ENCODE measurements at regions not wholly inside any gene's neighbourhood (a gene's known extent, or its start where the extent isn't known, plus 50 kb on each side); places are given as distances from the start of the nearest gene placed in this dataset.

GRCh38 chr9:91496351-91496750 lies 72.7 kb upstream of the NFIL3 start:
- H3K36me3 ChIP-seq = no peaks in the 10 kb centered on the region
- H3K27me3 ChIP-seq = no peaks in the 10 kb centered on the region
- no peaks in the 10 kb centered on the region for H3K4me1 ChIP-seq
- in situ Hi-C loops (cut with MboI; ENCODE audit: low sequenced_read_pairs in 4 of 4) (no loop called here), intact Hi-C loops (cut with DNase I; ENCODE audit: low total_unique reads) (no loop called here)
- H3K4me3 ChIP-seq = no peak overlapping the region
- H3K9me3 ChIP-seq = no peaks in the 10 kb centered on the region
- ATAC-seq (no peak), DNase-seq (no peak)
- no peak for TF ChIP-seq POLR2A (IDR thresholded peaks at IDR 0.05)
- TF ChIP-seq, protein P1, sequence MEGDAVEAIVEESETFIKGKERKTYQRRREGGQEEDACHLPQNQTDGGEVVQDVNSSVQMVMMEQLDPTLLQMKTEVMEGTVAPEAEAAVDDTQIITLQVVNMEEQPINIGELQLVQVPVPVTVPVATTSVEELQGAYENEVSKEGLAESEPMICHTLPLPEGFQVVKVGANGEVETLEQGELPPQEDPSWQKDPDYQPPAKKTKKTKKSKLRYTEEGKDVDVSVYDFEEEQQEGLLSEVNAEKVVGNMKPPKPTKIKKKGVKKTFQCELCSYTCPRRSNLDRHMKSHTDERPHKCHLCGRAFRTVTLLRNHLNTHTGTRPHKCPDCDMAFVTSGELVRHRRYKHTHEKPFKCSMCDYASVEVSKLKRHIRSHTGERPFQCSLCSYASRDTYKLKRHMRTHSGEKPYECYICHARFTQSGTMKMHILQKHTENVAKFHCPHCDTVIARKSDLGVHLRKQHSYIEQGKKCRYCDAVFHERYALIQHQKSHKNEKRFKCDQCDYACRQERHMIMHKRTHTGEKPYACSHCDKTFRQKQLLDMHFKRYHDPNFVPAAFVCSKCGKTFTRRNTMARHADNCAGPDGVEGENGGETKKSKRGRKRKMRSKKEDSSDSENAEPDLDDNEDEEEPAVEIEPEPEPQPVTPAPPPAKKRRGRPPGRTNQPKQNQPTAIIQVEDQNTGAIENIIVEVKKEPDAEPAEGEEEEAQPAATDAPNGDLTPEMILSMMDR (IDR thresholded peaks at IDR 0.05 in 4 of 5, conservative IDR thresholded peaks at IDR 0.05 in 1 of 5) = no peak
- no peak overlapping the region for H3K27ac ChIP-seq

- H3K27ac ChIP-seq = no peak overlapping the region
- DNase-seq (no peak), ATAC-seq (no peak)
- H3K27me3 ChIP-seq = no peaks in the 10 kb centered on the region
- intact Hi-C loops (cut with DNase I; ENCODE audit: low total_unique reads) (no loop called here), in situ Hi-C loops (cut with MboI; ENCODE audit: low sequenced_read_pairs in 4 of 4) (no loop called here)
- no peaks in the 10 kb centered on the region for H3K9me3 ChIP-seq
- no peak for TF ChIP-seq POLR2A (IDR thresholded peaks at IDR 0.05)
- TF ChIP-seq, protein P1 (IDR thresholded peaks at IDR 0.05 in 4 of 5, conservative IDR thresholded peaks at IDR 0.05 in 1 of 5) = no peak
- H3K36me3 ChIP-seq = no peaks in the 10 kb centered on the region
- no peaks in the 10 kb centered on the region for H3K4me1 ChIP-seq
- H3K4me3 ChIP-seq = no peak overlapping the region
Measured at GRCh38 chr9:91495450-91495849, 71.8 kb upstream of the NFIL3 start.

DNA sequence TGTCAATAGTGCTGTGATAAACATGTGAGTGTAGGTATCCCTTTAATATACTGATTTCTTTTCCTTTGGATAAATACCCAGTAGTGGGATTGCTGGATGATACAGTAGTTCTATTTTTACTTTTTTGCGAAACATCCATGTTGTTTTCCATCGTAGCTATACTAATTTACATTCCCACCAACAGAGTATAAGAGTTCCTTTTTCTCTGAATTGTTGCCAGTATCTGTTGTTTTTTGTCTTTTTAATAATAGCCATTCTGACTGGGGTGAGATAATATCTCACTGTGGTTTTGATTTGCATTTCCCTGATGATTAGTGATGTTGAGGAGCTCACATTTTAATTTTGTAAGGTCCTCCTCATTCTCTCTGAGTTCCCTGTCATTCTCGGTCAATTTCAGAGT lies 71.1 kb upstream of the NFIL3 start:
- peaks cover 0 to 3% of the 10 kb centered on the region in 2 donors for H3K4me1 ChIP-seq
- no peaks in the 10 kb centered on the region for H3K36me3 ChIP-seq
- ATAC-seq (no peak), DNase-seq (no peak)
- H3K4me3 ChIP-seq = no peak overlapping the region
- H3K27ac ChIP-seq = no peak overlapping the region
- TF ChIP-seq, protein P1 (IDR thresholded peaks at IDR 0.05 in 4 of 5, conservative IDR thresholded peaks at IDR 0.05 in 1 of 5) = no peak
- no peak for TF ChIP-seq POLR2A (IDR thresholded peaks at IDR 0.05)
- intact Hi-C loops (cut with DNase I; ENCODE audit: low total_unique reads) (no loop called here), in situ Hi-C loops (cut with MboI; ENCODE audit: low sequenced_read_pairs in 4 of 4) (no loop called here)
- H3K27me3 ChIP-seq = no peaks in the 10 kb centered on the region
- H3K9me3 ChIP-seq = no peaks in the 10 kb centered on the region

DNA sequence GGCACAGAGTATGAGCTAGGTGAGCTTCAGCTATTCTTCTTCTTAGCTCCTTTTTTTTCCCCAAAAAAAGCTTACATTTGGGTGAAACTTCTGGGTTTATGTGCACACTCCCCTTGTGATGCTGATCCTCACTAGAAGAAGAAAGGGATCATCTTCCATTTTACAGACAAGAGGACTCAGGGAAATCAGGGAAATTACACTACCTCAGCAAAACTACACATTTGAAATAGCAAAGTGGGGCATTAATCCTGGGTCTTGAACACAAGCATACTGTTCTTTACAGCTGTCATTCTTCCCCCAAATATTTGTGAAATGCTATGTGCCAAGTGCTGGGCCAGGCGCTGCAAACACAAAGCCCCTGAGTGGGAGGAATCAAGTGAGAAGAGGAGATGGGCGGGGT lies 68.6 kb upstream of the NFIL3 start:
- TF ChIP-seq, protein P1 (IDR thresholded peaks at IDR 0.05 in 4 of 5, conservative IDR thresholded peaks at IDR 0.05 in 1 of 5) = no peak
- TF ChIP-seq POLR2A (IDR thresholded peaks at IDR 0.05) = no peak

DNA sequence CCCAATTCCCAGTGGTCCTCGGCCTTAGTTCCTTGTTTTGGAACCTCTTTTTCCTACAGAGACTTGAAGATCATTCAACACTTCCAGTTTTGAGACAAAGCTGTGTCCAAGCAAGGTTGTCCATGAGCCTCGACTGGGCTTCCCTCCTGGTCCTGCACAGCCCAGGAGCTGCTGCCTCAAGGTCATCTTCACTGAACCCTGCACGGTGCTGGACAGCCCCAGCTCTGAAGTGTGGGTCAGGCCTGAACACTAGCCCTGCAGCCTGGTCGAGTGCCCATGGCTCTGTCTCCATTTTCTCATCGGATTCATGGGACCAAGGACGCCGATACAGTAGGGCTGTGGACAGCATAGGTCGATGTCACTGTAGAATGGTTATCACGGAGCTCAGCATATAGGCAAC lies 68.0 kb upstream of the NFIL3 start:
- no peak for DNase-seq
- no peak for ATAC-seq
- Histone ChIP-seq H3K4me1 (peaks cover 0 to 13% of the 10 kb centered on the region in 2 donors), H3K4me3 (no peak overlapping the region), H3K36me3 (no peaks in the 10 kb centered on the region), H3K27ac (no peak overlapping the region), H3K9me3 (no peaks in the 10 kb centered on the region), H3K27me3 (no peaks in the 10 kb centered on the region)
- in situ Hi-C loops (cut with MboI; ENCODE audit: low sequenced_read_pairs in 4 of 4) (no loop called here), intact Hi-C loops (cut with DNase I; ENCODE audit: low total_unique reads) (no loop called here)
- TF ChIP-seq, protein P1 (IDR thresholded peaks at IDR 0.05 in 4 of 5, conservative IDR thresholded peaks at IDR 0.05 in 1 of 5) = no peak
- no peak for TF ChIP-seq POLR2A (IDR thresholded peaks at IDR 0.05)

More for the DNA sequence above, 68.6 kb upstream of the NFIL3 start:
- H3K27ac ChIP-seq = no peak overlapping the region
- DNase-seq (no peak), ATAC-seq (no peak)
- no peaks in the 10 kb centered on the region for H3K27me3 ChIP-seq
- no peak overlapping the region for H3K4me3 ChIP-seq
- H3K9me3 ChIP-seq = no peaks in the 10 kb centered on the region
- no peaks in the 10 kb centered on the region for H3K36me3 ChIP-seq
- in situ Hi-C loops (cut with MboI; ENCODE audit: low sequenced_read_pairs in 4 of 4) = no loop called here
- intact Hi-C loops (cut with DNase I; ENCODE audit: low total_unique reads) = no loop called here
- peaks cover 0 to 13% of the 10 kb centered on the region in 2 donors for H3K4me1 ChIP-seq
